ENCODE measurements at regions not wholly inside any gene's neighbourhood (a gene's known extent, or its start where the extent isn't known, plus 50 kb on each side); places are given as distances from the start of the nearest gene placed in this dataset.

DNA sequence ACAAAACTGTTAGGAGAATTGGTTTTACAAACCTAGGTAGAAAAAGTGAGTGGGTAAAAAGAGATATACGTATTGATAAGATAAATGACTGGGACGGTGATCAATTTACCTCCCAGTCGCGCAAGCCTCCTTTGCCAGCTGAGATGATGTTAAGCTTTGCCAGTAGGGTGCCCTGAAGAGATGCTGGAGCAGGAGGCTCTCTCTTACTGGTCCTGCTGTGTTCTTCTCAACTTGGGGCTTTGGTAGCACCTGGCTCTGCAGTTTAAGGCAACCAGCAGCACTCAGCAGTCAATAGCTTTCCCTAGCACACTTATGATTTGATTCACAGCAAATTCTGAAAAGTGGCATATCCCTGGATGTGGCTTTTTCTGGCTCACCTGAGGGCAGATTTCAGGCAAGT is 1461.7 kb downstream of the ADGRL3 start:
- TF ChIP-seq POLR2A (IDR thresholded peaks at IDR 0.05; ENCODE audit: low read depth, low read length) (no peak), POLR2AphosphoS5 (IDR thresholded peaks at IDR 0.05; ENCODE audit: low read depth, low read length) (no peak)
